IPS DF 4.7 (cell line): ENCODE measurements at regions not wholly inside any gene's neighbourhood (a gene's known extent, or its start where the extent isn't known, plus 50 kb on each side); places are given as distances from the start of the nearest gene placed in this dataset.
"Not testable (repeated sequence)": the region's sequence is repeated elsewhere in the genome, so short reads cannot be mapped to it uniquely, and the experiment has no call there.

Experiments
- DNase-seq: peaks from one replicate; pipeline ENCODE4 v3.0.0-alpha.2; 2013; ENCODE audit warnings: low spot score; ENCODE audit errors: extremely low read depth

DNA sequence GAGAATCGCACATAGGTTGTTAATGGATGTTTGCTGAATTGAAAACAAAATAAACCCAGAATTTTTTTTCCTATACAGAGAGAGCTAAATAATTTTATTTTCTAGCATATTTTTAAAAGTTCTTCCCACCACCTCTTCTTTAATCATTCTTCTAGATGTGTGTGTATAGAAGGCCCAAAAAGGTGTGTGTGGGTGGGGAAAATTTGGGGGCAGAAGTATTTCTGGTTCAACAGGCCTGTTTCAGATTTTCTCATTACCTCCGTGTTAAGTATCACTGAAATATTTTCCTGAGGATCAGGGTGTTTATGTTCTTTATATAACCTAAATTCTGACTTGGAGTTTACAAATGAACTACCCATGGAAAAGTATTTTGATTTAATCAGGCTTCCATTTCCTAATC is 144.2 kb upstream of the ZNF804B start:
- no peak for DNase-seq

GRCh38 chr7:88614736-88615135 is 144.8 kb upstream of the ZNF804B start:
- DNase-seq = no peak

DNA sequence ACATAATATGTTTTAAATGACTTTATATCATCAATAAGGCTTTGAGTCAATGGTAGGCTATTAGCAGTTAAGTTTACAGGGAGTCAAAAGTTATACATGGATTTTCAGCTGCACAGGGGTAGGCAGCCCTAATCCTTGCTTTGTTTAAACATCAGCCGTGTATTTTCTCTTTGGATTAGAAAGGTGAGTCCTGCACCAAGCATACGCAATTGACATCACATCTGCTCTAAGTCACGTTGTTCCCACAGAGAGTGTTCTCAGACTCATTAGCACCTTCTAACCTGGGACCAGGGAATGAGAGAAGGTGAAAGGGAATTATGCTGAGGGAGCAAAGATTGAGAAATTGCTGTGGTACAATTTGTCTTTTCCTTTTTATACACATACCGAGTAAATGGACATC is 148.6 kb upstream of the ZNF804B start:
- no peak for DNase-seq

- DNase-seq = no peak
These were observed 158.8 kb upstream of the ZNF804B start for GRCh38 chr7:88600695-88601094.

- DNase-seq = no peak
These were observed 160.0 kb upstream of the ZNF804B start for GRCh38 chr7:88599528-88599927.

GRCh38 chr7:88597941-88598425 is 161.5 kb upstream of the ZNF804B start:
- DNase-seq = no peak

- DNase-seq = no peak
These were observed 168.5 kb upstream of the ZNF804B start for GRCh38 chr7:88590963-88591362.

DNA sequence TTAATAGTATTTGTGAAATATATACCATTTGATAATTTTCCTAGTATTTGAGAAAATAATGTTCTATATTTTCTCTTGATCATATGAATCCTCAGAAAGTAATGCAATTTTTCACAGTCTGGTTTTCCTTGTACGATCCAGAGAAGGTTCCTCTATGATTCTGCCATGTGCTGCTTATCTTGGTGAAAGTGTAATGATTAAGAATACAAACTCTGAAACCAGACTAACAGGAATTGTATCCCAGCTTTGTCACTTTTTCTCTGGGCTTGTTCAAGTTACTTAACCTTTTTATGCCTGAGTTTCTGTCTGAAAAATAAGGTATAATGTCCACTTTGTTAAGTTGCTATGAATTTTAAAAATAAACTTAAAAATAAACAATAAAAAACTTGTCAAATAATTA is 169.6 kb upstream of the ZNF804B start:
- no peak for DNase-seq

DNA sequence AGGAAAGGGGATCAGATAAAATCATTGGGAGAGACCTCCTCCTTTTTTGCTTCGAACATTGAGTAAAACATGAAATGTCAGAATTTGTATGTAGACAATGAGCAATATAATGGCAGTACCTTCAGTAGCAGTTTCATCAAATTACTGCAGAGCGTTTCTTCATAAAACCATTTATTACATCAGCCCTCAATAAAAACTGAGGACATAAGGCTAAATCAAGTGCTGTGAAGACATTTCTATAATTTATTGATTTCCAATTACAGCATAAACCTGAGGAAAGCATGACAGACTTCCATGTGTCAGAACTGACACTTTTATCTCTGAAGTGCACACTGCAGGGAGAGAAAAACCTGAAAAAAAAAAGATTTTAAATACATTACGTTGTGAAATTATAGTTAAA is 172.6 kb upstream of the ZNF804B start:
- no peak for DNase-seq

DNA sequence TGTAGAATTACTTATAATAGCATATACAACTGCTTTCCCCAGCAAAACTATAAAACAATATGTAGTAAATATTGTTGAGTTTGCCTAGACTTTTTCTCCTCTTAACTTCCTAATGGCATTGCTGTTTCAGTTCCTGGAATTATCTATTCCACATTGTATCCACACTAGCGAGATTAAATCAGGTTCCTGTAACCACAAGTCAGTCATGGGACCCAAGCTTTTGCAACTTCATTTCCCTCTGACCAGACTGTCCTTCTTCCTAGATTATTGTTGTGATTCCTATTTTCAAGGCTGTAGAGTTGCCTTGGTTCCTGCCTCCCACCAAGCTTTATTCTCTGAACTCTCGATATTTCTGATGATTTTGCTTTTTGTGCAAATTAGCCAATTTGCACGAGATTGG is 173.3 kb upstream of the ZNF804B start:
- no peak for DNase-seq

DNA sequence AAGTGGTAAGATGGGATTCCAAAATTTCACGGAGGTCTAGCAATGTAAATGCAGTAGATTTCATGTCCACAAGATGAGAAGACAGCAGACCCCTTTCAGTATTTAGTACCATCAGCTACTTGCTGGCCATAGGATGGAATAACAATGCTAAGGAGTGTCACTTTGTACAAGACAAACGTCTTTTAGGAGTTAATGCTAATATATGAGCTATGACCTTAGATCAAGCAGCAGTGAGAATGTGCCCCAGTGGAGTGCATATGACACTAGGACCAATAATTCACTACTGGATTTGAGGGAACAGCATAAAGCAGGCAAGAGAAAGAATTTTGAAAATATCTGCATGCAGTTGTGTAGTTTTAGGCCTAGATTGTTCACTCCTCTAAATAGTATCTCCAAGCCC is 182.8 kb upstream of the ZNF804B start:
- DNase-seq = no peak

- no peak for DNase-seq
These were observed 193.3 kb upstream of the ZNF804B start for GRCh38 chr7:88566162-88566729.

- DNase-seq = no peak
These were observed 194.1 kb upstream of the ZNF804B start for GRCh38 chr7:88565401-88565800.

GRCh38 chr7:88556441-88556840 is 203.1 kb upstream of the ZNF804B start:
- not testable (repeated sequence) for DNase-seq

GRCh38 chr7:88554847-88555246 is 204.7 kb upstream of the ZNF804B start:
- not testable (repeated sequence) for DNase-seq

DNA sequence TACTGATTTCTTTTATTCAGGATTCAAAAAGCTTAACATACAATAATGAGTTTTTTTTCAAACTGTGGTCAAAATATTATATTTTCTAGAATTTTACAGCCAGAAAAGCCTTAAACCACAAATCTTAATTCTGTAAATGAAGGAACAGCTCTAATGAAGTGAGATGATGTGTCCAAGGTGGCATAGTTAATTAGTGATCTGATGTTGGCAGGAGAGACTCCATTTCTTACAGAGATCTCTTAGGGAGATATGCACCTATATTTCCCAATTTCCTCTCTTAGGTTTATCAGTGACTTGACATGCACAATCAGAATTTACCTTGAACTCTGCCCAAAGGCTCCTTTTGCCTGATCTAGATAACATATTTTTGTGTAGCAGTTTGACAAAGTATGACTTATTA is 211.1 kb upstream of the ZNF804B start:
- no peak for DNase-seq

DNA sequence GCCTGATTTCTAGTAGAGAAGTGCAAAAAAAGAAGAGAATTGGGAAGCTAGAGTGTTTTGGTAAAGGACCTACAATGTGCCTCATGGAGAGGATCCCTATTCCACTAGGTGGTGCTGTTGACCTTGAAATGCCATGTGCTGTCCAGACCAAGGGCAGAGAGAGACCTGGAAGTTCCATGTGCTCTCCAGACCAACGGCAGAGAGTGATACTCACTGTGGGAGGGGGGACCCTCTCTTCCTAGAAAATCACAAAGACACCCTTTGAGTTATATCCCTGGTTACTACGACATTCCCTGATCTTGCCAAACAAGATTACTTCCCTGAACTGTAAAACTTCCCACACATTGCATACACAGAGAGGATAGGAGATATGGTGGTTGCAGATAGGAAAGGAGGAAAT is 212.7 kb upstream of the ZNF804B start:
- peak; percentile 64 for DNase-seq

DNA sequence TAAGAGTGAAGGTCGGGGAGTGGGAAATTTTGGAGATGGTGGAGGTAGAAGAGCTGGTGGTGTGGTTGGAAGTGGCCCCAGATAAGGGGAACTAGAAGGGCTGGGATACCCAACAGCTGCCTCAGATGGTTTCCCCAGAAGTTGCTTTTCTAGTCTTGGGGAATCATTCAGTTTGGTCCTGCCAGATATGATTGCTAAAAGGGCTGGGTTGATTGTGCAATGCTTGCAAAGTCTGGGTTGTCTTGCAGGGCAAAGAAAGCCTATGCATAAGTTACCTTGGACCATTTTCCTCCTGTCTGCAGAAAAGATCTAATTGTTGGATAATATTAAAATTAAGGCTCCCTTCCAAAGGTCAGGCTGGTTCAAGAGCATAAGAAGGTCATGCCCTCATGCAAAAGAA is 213.8 kb upstream of the ZNF804B start:
- DNase-seq = no peak

- no peak for DNase-seq
These were observed 219.5 kb upstream of the ZNF804B start for GRCh38 chr7:88540012-88540411.

DNA sequence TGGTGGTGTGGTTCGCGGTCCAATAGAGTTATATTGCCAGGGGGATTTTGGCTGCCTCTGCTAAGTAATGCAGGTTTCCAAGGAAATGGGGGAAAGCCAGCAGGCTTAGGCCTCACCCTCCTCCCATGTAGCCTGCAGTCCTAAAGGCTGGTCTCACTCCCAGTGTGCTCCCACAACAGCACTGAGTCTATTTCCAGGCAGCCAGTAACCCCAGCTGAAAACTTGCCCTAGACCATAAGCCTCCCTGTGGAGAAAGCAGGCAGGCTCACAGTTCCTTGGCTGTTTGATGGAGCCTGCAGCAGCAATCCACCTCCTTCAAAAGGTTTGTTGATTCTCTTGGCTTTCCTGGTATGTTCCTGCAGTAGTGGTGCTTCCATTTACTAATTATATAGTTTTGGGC is 220.0 kb upstream of the ZNF804B start:
- DNase-seq = no peak

GRCh38 chr7:88523645-88524044 is 217.0 kb upstream of the STEAP4 start:
- DNase-seq = no peak

GRCh38 chr7:88522771-88523293 is 216.1 kb upstream of the STEAP4 start:
- no peak for DNase-seq

GRCh38 chr7:88516429-88516828 is 209.7 kb upstream of the STEAP4 start:
- no peak for DNase-seq

GRCh38 chr7:88515301-88515700 is 208.6 kb upstream of the STEAP4 start:
- no peak for DNase-seq
